Astrocyte of the cerebellum (primary cell): ENCODE measurements at regions not wholly inside any gene's neighbourhood (a gene's known extent, or its start where the extent isn't known, plus 50 kb on each side); places are given as distances from the start of the nearest gene placed in this dataset.
A peak's percentile ranks its signal among the peaks of the same experiment; 100 is the strongest.

ENCODE experiments used
- DNase-seq: peaks from one replicate; pipeline ENCODE4 v3.0.0-alpha.2; 2011; ENCODE audit warnings: low read depth
- H3K4me3 ChIP-seq: 2 replicates; pipeline ENCODE4 v1.5.1; 2011; ENCODE audit warnings: mild to moderate bottlenecking, low read depth, low read length, moderate library complexity
- CTCF ChIP-seq: IDR thresholded peaks from 2 replicates; pipeline ENCODE4 v1.5.1; 2012; ENCODE audit warnings: low read length, low read depth, moderate library complexity, mild to moderate bottlenecking; ENCODE audit errors: missing control alignments
- in situ Hi-C: cut with HindIII; loops from 2 replicates; pipeline ENCODE4 v1.10.0; 2017; ENCODE audit warnings: low sequenced_read_pairs

GRCh38 chr9:32698706-32699277 is 63.3 kb upstream of the TAF1L start:
- in situ Hi-C loops = no loop called here

GRCh38 chr9:32701321-32702022 is 66.0 kb upstream of the TAF1L start:
- in situ Hi-C loops = no loop called here
- no peak for DNase-seq
- TF ChIP-seq CTCF = no peak
- H3K4me3 ChIP-seq = no peak overlapping the region

More at GRCh38 chr9:32698706-32699277, 63.3 kb upstream of the TAF1L start:
- DNase-seq = no peak
- H3K4me3 ChIP-seq = no peak overlapping the region
- no peak for TF ChIP-seq CTCF

DNA sequence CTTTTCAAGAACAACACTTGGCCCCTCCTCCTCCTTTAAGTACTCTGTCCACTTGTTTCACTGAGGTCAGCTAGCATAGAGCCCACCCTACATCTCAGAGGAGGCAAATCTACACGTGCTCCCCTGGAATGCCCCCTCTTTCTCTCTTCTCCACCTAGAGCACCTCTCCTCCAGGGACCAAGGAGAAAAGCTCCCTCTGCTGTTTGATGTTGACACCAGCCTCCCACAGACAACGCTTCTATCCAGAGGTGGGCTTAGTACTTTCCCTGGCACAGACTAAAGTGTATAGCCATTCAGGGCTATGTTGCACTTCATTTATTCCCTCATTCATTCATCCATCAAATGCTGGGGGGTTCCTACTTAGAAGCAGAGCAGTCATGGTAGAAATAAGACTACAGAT is 68.2 kb upstream of the TAF1L start:
- DNase-seq = no peak
- in situ Hi-C loops = no loop called here
- TF ChIP-seq CTCF = peak; percentile 56
- no peak overlapping the region for H3K4me3 ChIP-seq

DNA sequence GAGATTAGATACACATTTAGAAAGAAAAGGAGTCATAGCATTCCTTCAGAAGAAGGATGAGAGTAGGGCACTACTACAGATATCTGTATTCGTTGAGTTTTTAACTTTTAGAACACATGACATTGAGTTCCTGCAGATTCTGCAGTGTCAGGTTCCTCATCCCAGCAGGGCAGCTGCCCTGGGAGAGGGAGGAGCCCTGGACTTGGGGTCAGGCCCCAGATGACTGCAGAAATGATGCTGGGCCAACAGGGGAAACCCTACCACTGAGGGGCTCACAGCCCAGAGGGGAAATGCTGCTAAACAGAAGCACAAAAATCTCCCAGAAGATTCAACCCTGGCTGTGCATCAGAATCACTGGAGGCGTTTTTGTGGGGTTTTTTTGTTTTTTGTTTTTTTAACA is 68.9 kb upstream of the TAF1L start:
- no peak for DNase-seq
- TF ChIP-seq CTCF = no peak
- in situ Hi-C loops = no loop called here
- no peak overlapping the region for H3K4me3 ChIP-seq

- no peak for TF ChIP-seq CTCF
- in situ Hi-C loops = no loop called here
- no peak overlapping the region for H3K4me3 ChIP-seq
- no peak for DNase-seq
These were observed 69.6 kb upstream of the TAF1L start for GRCh38 chr9:32705059-32705458.

DNA sequence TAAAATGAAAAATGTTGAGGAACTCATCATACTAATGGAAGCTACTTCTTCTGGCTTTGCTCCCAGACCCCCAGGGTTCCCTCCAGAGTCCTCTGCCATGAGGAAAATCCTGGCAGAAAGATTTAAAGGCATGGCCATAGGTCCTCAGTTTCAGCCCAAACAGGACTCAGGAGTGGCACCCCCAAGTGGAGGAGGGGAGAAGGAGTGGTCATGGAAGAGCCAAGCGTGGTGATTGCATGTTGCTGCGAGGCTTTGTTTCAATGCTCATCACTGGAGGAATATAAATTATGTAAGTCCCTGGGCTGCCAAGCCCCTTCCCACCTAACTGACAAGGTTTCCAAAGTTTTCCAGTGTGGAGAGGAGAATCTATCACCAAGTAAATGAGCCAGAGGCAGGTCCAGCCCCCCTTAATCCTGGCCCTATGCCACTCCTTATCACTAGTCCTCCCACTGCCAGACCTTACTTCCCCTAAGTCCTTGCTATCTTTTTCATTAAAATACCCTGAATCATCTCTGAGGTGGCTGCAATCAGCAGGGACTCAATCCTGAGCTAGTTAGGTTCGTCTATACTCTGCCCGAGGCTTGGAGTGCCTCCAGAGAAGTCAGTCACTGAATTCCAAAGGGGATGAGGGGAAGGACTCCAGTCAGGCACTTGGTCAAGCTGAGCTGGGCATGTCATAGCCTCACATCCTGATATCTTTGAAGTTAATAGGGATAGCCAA is 70.7 kb upstream of the TAF1L start:
- TF ChIP-seq CTCF = no peak
- no peak overlapping the region for H3K4me3 ChIP-seq
- in situ Hi-C loops = no loop called here
- DNase-seq = no peak
